MCF 10A (cell line): ENCODE measurements at regions not wholly inside any gene's neighbourhood (a gene's known extent, or its start where the extent isn't known, plus 50 kb on each side); places are given as distances from the start of the nearest gene placed in this dataset.

Source experiments
- BruUV-seq: library from RNA; stranded (reverse); fragments of 400-500 nt; replicated peaks from 2 replicates; lab custom pipeline; 2021; lab: Mats Ljungman, UMichigan
- CTCF ChIA-PET: fragments of 300-600 bp; sonication (Branson Sonifier 250); formaldehyde crosslinking; extraction: SDS; loops from one replicate; lab custom pipeline; 2021; ENCODE audit warnings: antibody characterized with exemption, inconsistent platforms; lab: Yijun Ruan, JAX
- POLR2A ChIA-PET: fragments of 300-600, 350-650 bp; sonication (Branson Sonifier 250); formaldehyde crosslinking; extraction: SDS; loops from one replicate; lab custom pipeline; 2020; ENCODE audit warnings: antibody characterized with exemption, inconsistent platforms; lab: Yijun Ruan, JAX
- DNase-seq: peaks from one replicate; pipeline ENCODE4 v3.0.0-alpha.2; 2018; ENCODE audit not compliant: unreplicated experiment
- H3K27ac Mint-ChIP-seq: one replicate; pipeline ENCODE4 v1.8.0; 2022; ENCODE audit warnings: mild to moderate bottlenecking, low read depth, mixed read lengths; ENCODE audit not compliant: unreplicated experiment
- H3K27me3 Mint-ChIP-seq: one replicate; pipeline ENCODE4 v1.8.0; 2022; ENCODE audit warnings: mixed read lengths; ENCODE audit not compliant: insufficient read depth, unreplicated experiment
- H3K36me3 Mint-ChIP-seq: one replicate; pipeline ENCODE4 v1.8.0; 2022; ENCODE audit warnings: mild to moderate bottlenecking, moderate library complexity, mixed read lengths; ENCODE audit not compliant: insufficient read depth, unreplicated experiment
- H3K4me1 Mint-ChIP-seq: one replicate; pipeline ENCODE4 v1.8.0; 2022; ENCODE audit warnings: mixed read lengths; ENCODE audit not compliant: insufficient read depth, unreplicated experiment
- H3K4me3 Mint-ChIP-seq: one replicate; pipeline ENCODE4 v1.8.0; 2022; ENCODE audit warnings: mild to moderate bottlenecking, moderate library complexity, mixed read lengths; ENCODE audit not compliant: unreplicated experiment
- H3K9me3 Mint-ChIP-seq: one replicate; pipeline ENCODE4 v1.8.0; 2022; ENCODE audit warnings: mixed read lengths; ENCODE audit not compliant: unreplicated experiment
- intact Hi-C: fragments of 100-400 bp; cut with micrococcal nuclease; formaldehyde crosslinking; loops from 2 replicates; pipeline ENCODE4 v1.14.1; 2022
- TF ChIP-seq, protein P1 (sequence below): fragments of 200-600 bp; IDR thresholded peaks from one replicate; pipeline ENCODE4 v1.8.0; 2022; ENCODE audit warnings: antibody characterized with exemption, mild to moderate bottlenecking; ENCODE audit not compliant: unreplicated experiment

DNA sequence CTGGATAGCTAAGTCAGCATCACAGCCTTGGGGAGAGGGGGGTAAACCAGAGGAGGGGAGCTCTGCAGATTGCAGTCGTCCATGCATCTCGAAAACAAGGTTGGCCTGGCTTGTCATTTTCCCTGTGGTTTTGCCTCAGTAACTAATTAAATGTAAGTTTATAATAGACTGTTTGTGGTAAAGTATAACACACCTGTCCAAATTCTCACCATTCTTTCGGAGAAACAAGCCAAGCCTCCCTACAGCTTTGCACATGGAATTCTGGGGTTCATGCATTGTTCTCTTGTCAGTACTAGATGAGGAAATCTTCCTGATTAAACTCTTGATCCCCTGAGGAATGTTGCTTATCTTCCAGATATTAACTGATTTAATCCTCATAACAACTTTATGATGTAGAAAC lies 1065.2 kb upstream of the FAM98A start:
- intact Hi-C loops: no loop called here
- CTCF ChIA-PET: interaction anchor here (0.7 kb wide), 1 partner anchor 93 kb away, joined by 3 read pairs; no protein-coding TSS in a partner anchor
- H3K4me1 Mint-ChIP-seq: no peaks in the 10 kb centered on the region
- POLR2A ChIA-PET: no interaction called here
- no peak for DNase-seq
- H3K36me3 Mint-ChIP-seq: no peaks in the 10 kb centered on the region
- TF ChIP-seq, protein P1, sequence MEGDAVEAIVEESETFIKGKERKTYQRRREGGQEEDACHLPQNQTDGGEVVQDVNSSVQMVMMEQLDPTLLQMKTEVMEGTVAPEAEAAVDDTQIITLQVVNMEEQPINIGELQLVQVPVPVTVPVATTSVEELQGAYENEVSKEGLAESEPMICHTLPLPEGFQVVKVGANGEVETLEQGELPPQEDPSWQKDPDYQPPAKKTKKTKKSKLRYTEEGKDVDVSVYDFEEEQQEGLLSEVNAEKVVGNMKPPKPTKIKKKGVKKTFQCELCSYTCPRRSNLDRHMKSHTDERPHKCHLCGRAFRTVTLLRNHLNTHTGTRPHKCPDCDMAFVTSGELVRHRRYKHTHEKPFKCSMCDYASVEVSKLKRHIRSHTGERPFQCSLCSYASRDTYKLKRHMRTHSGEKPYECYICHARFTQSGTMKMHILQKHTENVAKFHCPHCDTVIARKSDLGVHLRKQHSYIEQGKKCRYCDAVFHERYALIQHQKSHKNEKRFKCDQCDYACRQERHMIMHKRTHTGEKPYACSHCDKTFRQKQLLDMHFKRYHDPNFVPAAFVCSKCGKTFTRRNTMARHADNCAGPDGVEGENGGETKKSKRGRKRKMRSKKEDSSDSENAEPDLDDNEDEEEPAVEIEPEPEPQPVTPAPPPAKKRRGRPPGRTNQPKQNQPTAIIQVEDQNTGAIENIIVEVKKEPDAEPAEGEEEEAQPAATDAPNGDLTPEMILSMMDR: no peak
- H3K4me3 Mint-ChIP-seq: no peak overlapping the region
- peaks cover 7% of the 10 kb centered on the region for H3K27me3 Mint-ChIP-seq
- no peak overlapping the region for H3K27ac Mint-ChIP-seq
- no TSS peak for BruUV-seq
- no peaks in the 10 kb centered on the region for H3K9me3 Mint-ChIP-seq

GRCh38 chr2:34663314-34663713 lies 1064.2 kb upstream of the FAM98A start:
- TF ChIP-seq, protein P1: no peak
- H3K4me1 Mint-ChIP-seq: no peaks in the 10 kb centered on the region
- no peak overlapping the region for H3K4me3 Mint-ChIP-seq
- no TSS peak for BruUV-seq
- H3K27me3 Mint-ChIP-seq: peaks cover 7% of the 10 kb centered on the region
- no peaks in the 10 kb centered on the region for H3K36me3 Mint-ChIP-seq
- H3K27ac Mint-ChIP-seq: no peak overlapping the region
- no peak for DNase-seq
- intact Hi-C loops: no loop called here
- no peaks in the 10 kb centered on the region for H3K9me3 Mint-ChIP-seq
- CTCF ChIA-PET: interaction anchor here (0.6 kb wide), 1 partner anchor 621 kb away, joined by 3 read pairs; no protein-coding TSS in a partner anchor
- POLR2A ChIA-PET: no interaction called here

DNA sequence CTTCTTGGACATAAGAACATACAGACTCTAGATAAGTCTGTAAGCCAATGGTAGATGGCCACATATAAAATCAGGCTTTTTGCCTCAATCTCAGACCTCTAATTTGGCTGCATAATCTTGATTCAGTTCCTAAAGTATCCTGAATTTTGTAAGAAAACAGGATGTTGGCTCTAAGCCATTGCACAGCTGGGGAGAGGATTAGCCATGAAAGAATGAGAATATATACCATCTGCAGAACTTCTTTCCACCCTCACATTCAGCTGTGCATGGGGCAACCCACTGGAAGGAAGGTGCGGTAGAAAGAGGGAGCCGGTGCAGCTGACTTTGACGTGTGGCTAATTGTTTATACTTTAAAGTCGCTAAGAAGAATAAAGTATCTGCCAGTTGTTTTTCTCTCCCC lies 1061.6 kb upstream of the FAM98A start:
- POLR2A ChIA-PET: no interaction called here
- intact Hi-C loops: no loop called here
- TF ChIP-seq, protein P1: no peak
- Mint-ChIP-seq H3K27ac (no peak overlapping the region), H3K4me1 (no peaks in the 10 kb centered on the region), H3K9me3 (no peaks in the 10 kb centered on the region), H3K27me3 (peaks cover 7% of the 10 kb centered on the region), H3K4me3 (no peak overlapping the region), H3K36me3 (no peaks in the 10 kb centered on the region)
- DNase-seq: no peak
- BruUV-seq: no TSS peak
- CTCF ChIA-PET: no interaction called here

- Mint-ChIP-seq H3K4me1 (no peaks in the 10 kb centered on the region), H3K27ac (no peak overlapping the region), H3K9me3 (no peaks in the 10 kb centered on the region), H3K27me3 (no peaks in the 10 kb centered on the region), H3K4me3 (no peak overlapping the region), H3K36me3 (no peaks in the 10 kb centered on the region)
- intact Hi-C loops: no loop called here
- TF ChIP-seq, protein P1: no peak
- ChIA-PET CTCF (no interaction called here), POLR2A (no interaction called here)
- no peak for DNase-seq
- no TSS peak for BruUV-seq
These were observed 1057.5 kb upstream of the FAM98A start for GRCh38 chr2:34656632-34657031.
